GM11168 (cell line): ENCODE measurements at regions not wholly inside any gene's neighbourhood (a gene's known extent, or its start where the extent isn't known, plus 50 kb on each side); places are given as distances from the start of the nearest gene placed in this dataset.

Experiments
- in situ Hi-C: fragments of 300-500 bp; cut with MboI; formaldehyde crosslinking; loops from one replicate; pipeline ENCODE4 v1.12.0; 2022; ENCODE audit warnings: low sequenced_read_pairs; ENCODE audit not compliant: unreplicated experiment

DNA sequence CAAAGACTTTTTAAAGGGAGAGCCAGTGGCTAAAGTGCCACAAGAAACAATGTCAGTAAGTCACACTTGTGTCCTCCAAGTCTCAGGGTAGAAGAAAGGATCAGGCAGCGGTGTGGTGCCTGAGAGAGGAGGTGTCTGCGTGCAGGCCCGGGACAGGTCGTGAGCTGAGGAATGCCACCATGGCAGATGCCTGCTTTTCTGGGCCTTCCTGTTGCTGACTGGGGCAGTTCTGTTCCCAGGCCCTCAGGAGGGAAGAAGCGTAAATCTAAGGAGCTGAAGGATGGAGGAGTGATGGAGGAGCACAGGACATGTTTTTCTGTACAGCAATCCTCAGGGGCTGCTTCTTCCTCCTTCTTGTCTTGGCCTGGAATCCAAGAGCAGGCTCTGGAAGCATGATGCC lies 165.8 kb downstream of the ZBTB18 start:
- in situ Hi-C loops: no loop called here

DNA sequence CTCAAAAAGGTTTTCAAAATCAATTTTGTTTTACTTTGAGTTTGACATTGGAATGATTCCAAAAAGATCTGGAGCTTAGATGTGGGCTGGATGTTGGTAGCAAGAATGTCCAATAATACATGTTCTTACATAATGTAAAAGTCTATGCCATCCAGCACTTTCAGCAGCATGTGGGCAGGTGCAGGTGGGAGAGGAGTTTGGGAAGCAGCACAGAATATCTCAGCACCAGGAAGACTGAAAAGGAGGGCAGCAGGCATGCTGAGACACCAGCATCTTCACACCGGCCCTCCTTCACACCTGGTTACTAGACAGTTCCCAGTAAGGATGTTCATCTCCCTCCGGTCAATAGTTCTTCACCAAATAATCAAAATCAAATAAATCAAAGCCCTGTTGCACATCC lies 166.6 kb downstream of the ZBTB18 start:
- in situ Hi-C loops: no loop called here

DNA sequence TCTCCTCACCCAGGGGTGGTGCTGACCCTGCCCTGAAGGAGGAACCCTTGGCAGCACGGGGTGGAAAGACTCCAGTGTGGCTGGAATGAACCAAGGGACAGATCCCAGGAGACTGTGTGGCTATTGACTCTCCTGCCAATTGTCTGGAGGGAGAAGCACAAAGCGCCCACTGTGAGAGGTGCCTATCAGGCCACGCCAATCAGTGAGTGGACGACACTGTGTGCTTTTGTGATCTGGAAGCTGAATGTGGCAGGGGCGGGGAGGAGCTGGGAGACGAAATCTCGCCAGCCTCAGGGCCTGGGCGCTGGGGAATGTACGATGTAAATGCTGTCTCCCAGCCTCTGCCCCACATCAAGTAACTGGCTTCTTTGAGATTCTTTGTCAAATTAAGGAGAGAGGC lies 167.1 kb downstream of the ZBTB18 start:
- in situ Hi-C loops: no loop called here

DNA sequence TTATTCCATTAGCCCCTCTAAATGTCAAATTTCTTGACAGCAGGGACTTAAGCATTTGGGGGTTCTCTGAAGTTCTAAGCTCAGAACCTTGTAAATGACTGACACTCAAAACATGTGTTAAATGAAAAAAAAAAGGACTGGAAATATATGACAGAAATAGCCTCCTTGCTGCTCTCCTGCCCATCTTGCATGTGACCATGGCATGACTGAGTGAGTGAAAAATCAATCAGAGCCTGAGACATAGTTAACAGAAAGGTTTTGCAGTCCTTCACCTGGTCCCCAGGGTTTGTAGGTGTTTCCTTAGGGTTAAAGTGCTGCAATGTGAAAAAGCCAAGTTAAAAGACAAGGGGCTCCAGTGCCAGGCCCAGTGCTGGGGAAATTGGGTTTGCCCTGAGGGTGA lies 168.1 kb downstream of the ZBTB18 start:
- in situ Hi-C loops: no loop called here

DNA sequence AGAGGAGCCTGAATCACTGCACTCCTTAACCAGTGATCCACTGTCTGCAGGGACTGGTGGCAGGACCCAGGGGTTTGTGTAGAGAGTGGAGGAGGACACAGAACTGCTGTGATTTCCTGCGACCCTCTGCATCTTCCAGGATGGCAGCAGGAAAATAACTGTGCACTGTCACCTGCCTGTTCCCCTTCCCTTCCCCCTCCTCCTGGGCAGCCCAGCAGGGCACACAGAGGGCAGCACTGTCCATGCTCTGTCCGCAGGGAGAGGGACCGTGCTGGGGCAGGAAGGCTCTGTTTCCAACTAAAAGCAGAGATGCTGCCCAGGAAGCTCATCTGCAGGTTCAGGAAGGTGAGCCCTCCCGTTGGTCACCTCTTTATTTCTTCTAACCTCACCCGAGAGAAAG lies 168.7 kb downstream of the ZBTB18 start:
- in situ Hi-C loops: no loop called here

DNA sequence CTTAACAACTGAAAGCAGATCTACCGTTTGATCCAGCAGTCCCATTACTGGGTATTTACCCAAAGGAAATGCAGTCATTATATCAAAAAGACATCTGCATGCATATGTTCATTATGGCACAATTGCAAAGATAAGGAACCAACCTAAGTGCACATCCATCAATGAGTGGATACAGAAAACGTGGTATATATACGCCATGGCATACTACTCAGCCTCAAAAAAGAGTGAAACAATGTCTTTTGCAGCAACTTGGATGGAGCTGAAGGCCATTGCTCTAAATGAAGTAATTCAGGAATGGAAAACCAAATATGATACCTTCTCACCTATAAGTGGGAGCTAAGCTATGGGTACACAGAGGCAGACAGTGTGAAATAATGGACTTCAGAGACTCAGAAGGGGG lies 169.3 kb downstream of the ZBTB18 start:
- in situ Hi-C loops: no loop called here

DNA sequence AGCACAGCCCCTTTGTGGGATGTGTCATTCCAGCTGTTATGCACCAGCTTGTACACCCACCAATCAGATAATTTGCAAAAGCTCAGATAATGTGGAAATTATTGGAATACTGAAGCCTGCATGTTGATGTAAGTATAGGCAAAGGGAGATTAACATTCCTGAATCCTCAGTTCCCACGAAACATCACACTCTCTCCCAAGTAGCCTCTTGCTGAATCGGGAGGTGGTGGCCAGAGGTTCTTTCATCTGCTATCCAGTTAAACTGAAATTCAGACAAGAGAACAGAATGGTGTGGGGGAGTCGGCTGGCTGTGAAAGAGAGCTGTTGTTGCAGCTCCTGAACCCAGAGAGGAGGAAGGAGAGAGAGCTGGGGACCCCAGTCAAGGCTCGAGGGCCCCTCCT lies 170.9 kb downstream of the ZBTB18 start:
- in situ Hi-C loops: no loop called here

DNA sequence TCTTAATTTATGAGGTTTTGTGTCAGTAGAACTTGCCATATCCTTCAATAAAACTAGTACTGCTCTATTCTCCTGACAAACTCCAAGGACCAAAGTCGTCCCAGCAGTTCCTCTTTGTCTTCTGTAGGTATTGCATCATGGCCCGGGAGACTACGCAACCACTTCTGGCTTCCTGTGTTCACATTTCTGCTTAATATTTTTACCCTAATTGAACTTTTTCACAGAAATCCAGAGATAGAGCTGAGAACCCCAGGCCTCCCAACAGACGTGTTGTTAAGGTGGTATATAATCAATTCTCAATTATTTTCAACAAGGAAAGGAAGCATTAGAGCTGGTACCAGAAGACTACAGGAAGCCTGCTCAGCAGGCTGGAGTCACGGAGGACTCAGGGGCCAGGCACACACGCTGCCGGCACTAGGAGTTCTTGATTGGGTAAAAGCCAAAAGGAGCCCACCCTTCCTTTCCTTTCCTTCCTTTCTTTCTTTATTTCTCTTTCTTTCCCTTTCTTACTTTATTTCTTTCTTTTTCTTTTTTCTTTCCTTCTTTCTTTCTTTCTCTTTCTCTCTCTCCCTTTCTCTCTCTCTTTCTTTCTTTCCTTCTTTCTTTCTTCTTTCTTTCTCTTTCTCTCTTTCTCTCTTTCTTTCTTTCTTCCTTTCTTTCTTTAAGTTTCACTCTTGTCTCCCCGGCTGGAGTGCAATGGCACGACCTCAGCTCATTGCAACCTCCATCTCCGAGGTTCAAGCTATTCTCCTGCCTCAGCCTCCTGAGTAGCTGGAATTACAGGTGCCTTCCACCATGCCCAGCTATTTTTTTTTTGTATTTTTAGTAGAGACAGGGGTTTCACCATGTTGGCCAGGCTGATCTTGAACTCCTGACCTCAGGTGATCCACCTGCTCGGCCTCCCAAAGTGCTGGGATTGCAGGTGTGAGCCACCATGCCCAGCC lies 173.7 kb downstream of the ZBTB18 start:
- in situ Hi-C loops: no loop called here

DNA sequence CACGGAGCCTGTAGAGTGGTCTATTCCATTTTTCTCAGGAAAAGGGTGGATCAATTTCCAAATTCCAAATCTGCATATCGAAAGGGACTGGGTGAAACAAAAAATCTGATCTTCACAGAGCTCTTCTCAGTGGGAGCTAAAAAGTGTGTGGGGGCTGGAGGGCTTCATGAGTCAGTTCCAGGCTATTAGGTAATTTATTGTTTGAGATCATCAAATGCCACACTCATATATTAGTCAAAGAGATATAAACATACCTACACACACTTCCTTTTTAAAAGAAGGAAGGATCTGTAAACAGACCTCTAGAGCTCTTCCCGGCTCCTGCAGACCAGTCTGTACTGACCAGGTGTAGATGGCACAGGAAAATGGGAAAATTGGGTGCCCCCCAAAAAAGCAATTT lies 175.4 kb downstream of the ZBTB18 start:
- in situ Hi-C loops: no loop called here

DNA sequence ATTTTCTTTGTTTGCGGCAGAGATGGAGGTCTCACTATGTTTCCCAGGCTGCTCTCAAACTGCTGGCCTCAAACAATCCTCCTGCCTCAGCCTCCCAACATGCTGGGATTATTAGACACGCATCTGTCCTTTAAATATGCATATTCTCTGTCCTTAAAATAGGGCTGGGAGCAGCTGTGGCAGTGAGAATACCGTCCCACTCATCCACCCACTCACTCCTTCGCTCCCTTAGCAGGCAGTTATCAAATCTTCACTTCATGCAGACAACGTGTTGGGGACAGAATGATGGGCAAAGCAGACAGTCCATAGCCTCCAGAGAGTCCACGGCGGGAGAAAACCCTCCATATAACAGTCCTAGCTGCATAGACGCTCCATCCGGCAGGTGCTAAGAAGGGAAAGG lies 179.4 kb downstream of the ZBTB18 start:
- in situ Hi-C loops: no loop called here

DNA sequence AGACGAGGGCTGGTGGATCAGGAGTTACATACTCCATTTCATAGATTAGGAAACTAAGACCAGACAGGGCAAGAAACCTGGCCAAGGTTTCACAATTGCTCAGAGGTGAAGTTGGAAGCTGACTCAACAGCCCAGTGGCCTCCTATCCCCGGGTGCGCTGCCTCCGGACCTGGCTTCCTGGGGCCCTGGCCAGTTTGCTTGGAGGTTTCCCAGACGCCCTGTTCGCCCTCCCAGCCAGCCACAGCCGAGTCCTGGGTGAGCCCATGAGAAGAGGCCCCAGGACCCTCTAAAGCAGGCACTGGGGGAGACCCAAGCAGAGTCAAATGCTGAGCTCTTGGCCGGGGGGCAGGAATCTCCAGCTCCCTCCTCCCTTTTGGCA lies 180.1 kb downstream of the ZBTB18 start:
- in situ Hi-C loops: no loop called here

DNA sequence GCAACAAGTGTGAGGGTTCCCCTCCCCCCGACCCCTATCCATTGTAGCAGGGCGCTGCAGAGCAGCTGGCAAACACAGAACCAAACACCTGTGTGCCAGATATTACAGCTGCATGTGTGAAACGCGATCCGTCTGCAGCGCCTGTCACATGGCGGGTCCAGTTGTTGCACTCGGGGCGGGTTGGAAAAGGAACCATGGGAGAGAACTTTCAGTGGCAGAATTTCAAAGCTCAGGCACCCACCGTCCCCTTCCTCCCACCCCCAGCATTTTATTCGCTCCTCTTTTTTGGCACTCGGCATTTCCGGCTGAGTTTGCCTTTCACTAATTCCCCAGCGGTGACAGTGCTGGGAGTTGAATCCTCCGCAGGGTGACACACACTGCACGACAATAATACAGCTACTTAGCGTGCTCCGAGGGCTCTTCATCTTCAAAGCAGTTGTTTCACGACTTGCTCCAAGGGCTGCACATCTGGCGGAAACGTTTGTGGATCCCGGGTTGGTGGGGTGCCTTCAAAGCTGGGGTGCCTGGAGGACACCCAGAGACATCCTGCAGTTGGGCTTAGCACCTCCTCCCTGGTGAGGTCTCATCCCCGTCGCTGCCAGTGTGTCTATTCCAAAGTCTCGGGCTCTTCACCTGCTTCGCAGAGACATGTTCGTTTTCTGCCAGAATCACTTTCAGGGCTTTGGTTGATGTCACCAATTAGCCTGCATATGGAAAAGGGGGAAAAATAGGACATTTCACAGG lies 180.7 kb downstream of the ZBTB18 start:
- in situ Hi-C loops: no loop called here

DNA sequence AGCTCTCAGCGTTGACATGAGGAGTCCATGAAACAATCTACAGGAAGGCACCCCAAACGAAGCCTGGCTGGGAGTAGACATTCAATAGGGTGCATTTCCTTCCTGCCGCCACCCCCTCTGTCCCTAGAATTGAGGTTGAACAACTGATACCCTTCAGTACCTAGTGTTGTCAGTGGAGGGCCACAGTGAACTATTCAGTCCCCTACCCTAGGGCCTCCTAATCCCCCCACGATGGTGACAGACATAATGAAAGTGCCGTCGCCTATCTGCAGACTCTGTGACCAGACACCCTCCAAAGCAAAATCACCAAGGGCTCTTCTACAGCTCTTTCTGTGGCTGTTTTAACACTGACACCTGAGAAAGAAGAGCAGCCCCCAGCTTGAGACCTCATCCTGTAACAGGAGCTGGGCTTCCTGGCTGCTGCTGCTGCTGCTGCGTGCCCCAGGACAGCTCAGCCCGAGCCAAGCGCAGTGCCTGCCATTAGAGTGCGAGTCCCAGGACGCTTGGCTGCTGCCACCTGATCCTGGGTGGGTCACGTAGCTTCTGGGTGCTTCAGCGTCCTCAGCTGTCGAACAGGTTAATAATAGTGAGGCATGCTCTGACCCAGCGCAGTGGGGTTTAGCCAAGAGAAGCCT lies 183.0 kb downstream of the ZBTB18 start:
- in situ Hi-C loops: no loop called here

DNA sequence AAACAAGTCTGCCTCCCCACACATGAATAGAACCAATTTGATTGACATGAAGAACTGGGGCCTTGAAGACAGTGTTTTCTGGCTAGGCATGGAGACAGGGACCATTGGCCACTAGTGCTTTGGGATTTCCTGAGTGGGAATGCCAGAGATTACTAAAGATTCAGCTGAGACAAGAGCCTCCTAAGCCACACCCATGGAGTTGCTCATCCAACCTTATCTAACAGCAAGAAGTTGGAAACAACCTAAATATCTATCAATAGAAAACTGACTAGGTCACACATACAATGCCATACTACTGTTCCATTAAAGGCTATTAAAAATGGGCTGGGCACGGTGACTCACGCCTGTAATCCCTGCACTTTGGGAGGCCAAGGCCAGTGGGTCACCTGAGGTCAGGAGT lies 184.1 kb downstream of the ZBTB18 start:
- in situ Hi-C loops: no loop called here

DNA sequence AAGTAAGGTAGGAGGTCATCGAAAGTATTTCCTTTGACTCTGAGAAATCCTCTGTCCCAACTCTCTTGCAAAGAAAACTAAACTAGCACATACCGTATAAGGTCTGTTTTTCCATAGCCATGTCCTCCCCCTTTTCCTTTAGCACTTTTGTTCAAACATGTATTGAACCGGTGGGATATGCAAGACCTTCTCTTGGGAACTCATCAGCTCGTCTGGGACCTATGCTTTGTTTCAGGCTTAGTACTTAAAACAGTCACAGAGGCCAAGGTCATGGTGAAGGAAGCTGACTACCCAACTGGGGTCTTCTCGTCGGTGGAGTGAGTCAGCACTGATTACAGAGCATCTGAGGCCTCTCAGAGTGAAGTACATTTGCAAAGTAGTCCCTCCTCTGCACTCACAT lies 185.0 kb downstream of the ZBTB18 start:
- in situ Hi-C loops: no loop called here

DNA sequence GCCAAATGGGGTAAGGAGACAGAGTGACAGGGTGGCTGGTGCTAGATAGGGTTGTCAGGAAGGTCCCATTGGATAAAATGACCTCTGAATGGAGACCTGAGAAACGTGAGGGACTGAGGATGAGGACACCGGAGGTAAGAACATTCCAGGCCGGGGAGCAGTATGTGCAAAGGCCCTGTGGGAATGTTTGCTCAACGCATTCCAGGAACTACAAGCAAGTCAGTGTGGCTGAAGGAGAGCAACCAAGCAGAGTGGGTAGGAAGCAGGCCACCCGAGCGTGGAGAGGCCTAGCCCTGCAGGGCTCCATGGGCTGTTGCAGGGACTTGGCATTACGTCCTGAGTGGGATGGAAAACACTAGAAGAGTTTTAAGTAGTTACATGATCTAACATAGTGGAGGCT lies 185.6 kb downstream of the ZBTB18 start:
- in situ Hi-C loops: no loop called here

DNA sequence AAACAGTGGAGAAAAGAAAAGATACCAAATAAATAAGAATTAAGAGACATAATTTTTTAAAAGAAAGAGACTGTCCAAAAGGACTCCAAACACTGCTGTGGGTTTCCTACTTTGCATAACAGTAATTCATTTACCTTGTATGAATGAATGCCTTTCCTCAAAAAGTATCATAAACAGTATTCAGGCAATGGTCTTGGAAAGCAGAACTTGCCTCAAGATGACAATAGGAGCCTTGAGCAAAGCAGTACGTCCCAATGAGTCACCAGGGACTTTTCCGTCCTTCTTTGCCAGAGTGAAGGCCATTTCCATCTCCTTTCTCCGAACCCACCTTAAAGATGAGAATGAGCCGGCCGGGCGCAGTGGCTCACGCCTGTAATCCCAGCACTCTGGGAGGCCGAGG lies 186.4 kb downstream of the ZBTB18 start:
- in situ Hi-C loops: no loop called here

DNA sequence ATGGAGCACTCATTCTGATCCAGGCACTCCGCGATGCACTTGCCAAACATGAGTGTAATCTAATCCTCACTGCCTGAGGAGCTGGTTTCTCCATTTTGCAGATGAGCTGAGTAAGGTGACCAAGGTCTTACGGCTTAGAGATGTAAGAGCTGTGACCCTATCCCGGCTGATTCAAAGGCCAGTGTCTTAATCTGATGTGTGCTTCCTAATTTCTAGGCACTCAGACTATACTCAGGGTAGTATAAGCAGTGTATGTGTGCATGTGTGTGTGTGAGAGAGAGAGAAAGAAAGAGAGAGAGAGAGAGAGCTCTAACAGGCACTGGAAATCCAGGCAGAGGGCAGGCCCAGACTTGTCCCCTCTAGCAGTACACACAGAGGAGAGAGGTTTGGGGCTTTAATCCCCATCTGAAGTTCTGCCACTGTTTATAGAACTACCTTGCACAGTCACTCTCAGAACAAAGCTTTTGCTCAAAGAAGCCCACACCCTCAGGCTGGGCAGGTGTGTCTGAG lies 188.2 kb downstream of the ZBTB18 start:
- in situ Hi-C loops: no loop called here

DNA sequence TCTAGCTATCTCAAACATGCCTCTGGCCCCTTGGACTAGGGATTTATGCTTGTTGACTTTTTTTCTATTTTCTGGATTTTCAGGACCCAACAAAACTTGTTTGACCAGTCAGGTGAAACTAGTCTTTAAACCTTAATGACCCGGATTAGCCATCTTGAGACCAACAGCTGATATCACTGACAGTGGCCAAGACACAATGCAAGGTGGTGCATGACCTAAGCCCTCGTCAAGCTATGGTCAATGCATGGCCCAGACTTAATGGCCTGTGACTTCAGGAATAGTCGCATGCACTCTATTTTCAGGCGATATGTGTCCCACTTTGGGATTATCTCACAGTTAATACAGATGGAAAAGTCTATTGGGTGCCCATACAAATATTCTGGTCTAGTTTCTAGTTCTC lies 190.4 kb downstream of the ZBTB18 start:
- in situ Hi-C loops: no loop called here

DNA sequence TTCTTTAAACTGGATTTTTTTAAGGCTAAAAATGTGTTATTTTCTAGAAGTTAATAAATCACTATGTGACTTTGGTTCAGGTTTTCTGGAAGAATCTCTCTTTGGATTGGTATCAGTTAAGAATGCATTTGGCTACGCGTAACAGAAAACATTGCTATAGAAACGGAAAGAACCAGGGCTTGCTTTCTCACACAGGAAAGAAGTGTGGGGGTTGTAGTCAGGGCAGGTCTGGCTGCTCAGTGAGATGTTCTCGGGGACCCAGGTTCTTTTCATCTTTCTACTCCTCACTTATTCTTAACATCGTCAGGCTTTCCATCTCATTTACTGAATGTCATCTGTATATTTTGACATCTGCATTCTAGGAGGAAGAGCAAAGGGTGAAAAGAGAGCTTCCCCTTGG lies 191.4 kb downstream of the ZBTB18 start:
- in situ Hi-C loops: no loop called here

DNA sequence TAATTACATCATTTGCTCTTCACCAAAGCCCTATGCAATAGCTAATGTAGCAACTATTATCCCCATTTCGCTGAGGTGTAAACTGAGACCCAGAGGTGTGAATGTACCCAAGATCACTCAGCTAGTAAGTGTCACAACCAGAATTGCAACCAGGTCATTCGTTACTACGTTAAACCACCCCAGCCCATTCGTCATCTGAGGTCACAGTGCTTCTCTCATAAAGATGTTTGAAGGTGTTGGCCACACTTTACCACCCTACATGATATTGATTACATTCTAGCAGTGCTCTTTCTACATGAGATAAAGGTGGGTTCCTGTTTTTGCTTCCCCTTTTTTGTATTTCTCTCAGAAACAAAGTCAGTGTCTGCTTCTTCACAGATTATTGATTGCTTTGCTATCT lies 195.3 kb downstream of the ZBTB18 start:
- in situ Hi-C loops: no loop called here
